Heart left ventricle (tissue), 16 donors: ENCODE measurements at regions not wholly inside any gene's neighbourhood (a gene's known extent, or its start where the extent isn't known, plus 50 kb on each side); places are given as distances from the start of the nearest gene placed in this dataset.
A peak's percentile ranks its signal among the peaks of the same experiment; 100 is the strongest.

Source experiments
- ATAC-seq, 4 donors: fragments of 200-7000 bp; cut with Tn5 transposase; one replicate each; pipeline ENCODE4 v1.9.1; 2020 to 2022; ENCODE audit warnings: moderate library complexity in 4 of 4, mild to moderate bottlenecking in 3 of 4, moderate number of reproducible peaks in 1 of 4
- DNase-seq, 5 donors: peaks; one replicate each; pipeline ENCODE4 v3.0.0-alpha.2; 2020
- H3K27ac ChIP-seq, 12 donors: fragments of 200-600 bp; sonication (generic) in 4 of 12; one replicate each; pipeline versions ENCODE4 v1.5.0 to v1.8.0; 2016 to 2022; ENCODE audit warnings: mild to moderate bottlenecking in 2 of 12
- H3K27me3 ChIP-seq, 9 donors: fragments of 200-600 bp; sonication (generic) in 2 of 9; one replicate each; pipeline versions ENCODE4 v1.5.1 to v1.8.0; 2016 to 2022; ENCODE audit warnings: mild to moderate bottlenecking in 3 of 9
- H3K36me3 ChIP-seq, 9 donors: fragments of 200-600 bp; sonication (generic) in 2 of 9; one replicate each; pipeline versions ENCODE4 v1.5.0 to v1.8.0; 2018 to 2022; ENCODE audit warnings: mild to moderate bottlenecking in 2 of 9
- H3K4me1 ChIP-seq, 12 donors: fragments of 200-600 bp; sonication (generic) in 4 of 12; one replicate each; pipeline versions ENCODE4 v1.5.0 to v1.8.0; 2016 to 2022; ENCODE audit warnings: mild to moderate bottlenecking in 3 of 12
- H3K4me3 ChIP-seq, 12 donors: fragments of 200-600 bp; sonication (generic) in 4 of 12; one replicate each; pipeline versions ENCODE4 v1.5.0 to v1.8.0; 2017 to 2022; ENCODE audit warnings: mild to moderate bottlenecking in 9 of 12, moderate library complexity in 4 of 12
- H3K9me3 ChIP-seq, 12 donors: fragments of 200-600 bp; sonication (generic) in 4 of 12; one replicate each; pipeline versions ENCODE4 v1.5.0 to v1.8.0; 2016 to 2022; ENCODE audit warnings: mild to moderate bottlenecking in 1 of 12
- CTCF ChIP-seq, 12 donors: fragments of 200-600 bp; sonication (generic) in 4 of 12; IDR thresholded peaks; one replicate each; pipeline versions ENCODE4 v1.5.0 to v1.8.0; 2018 to 2022; ENCODE audit warnings: antibody characterized with exemption in 12 of 12, mild to moderate bottlenecking in 5 of 12
- POLR2A ChIP-seq, 2 donors: fragments of 450-650 bp; IDR thresholded peaks; one replicate each; pipeline ENCODE4 v1.6.1; 2017; ENCODE audit warnings: antibody characterized with exemption in 2 of 2, mild to moderate bottlenecking in 2 of 2, moderate library complexity in 2 of 2
- WGBS, 4 donors: extraction: QIAGEN DNeasy Blood & Tissue Kit in 2 of 4; methylation state at CpG; one replicate each; pipeline versions ENCODE4 v1.1.5 to v1.1.7; 2013 to 2018; 5-methylcytosine and 5-hydroxymethylcytosine counted together
- intact Hi-C, 10 donors: fragments of 100-400 bp; cut with DNase I; formaldehyde crosslinking; loops; one replicate each; pipeline versions ENCODE4 v1.11.1 to v1.14.2; 2022
- donor health status: ischemic (EF 13 %, LVEDD 7.1; RV severe dilation, severe dysfunction).
- donor health status: healthy with polysubstance abuse.
- donor health status: DM: no; HTN: yes; CAD: no.
- donor health status: DM: no; HTN: no; CAD: no.
- donor health status: ischemic (EF 25% LVEDD 6.9; RV normal size, moderate dysfunction).
- donor health status: ischemic (EF 25% LVEDD 5.7; RV mildly dilated, moderate dysfunction).
- donor health status: healthy.
- donor health status: DM: yes; HTN: yes; CAD: no.
- donor health status: ischemic (EF 35%, LVEDD 5.7; RV mildly dilated, moderate dysfunction).
- donor health status: nonischemic (EF 11% LVEDD 7.7; RV severe dilation, severe dysfunction).
- donor health status: DM: yes; HTN: yes; CAD: no.
- donor health status: PGD.
- donor health status: ischemic (EF 29% LVEDD 5.4; RV normal size, mild dysfunction).
- donor health status: nonischemic (EF 23%, LVEDD 6.1; RV moderate dilation, normal function).

GRCh38 chr12:115375186-115375991 is 691.4 kb upstream of the TBX3 start:
- TF ChIP-seq POLR2A (IDR thresholded peaks at IDR 0.05) (no peak), CTCF (IDR thresholded peaks at IDR 0.05) (no peak)
- Histone ChIP-seq H3K36me3 (no peaks in the 10 kb centered on the region), H3K4me3 (no peak overlapping the region), H3K9me3 (no peaks in the 10 kb centered on the region), H3K27ac (peak overlapping the region in 1 of 12 donors; percentile 32), H3K4me1 (peaks cover 0 to 6% (median 0%) of the 10 kb centered on the region in 12 donors), H3K27me3 (peaks cover 0 to 8% (median 0%) of the 10 kb centered on the region in 9 donors)
- peak in 1 of 4 donors; percentile 51 for ATAC-seq
- 51 to 59% (median 56%) methylated on average over 12 of the region's 12 CpGs for WGBS, 4 donors
- intact Hi-C loops: no loop called here
- DNase-seq: no peak

GRCh38 chr12:115374480-115375185 is 690.7 kb upstream of the TBX3 start:
- H3K27ac ChIP-seq: peak overlapping the region in 1 of 12 donors; percentile 32

GRCh38 chr12:115371711-115372110 is 687.7 kb upstream of the TBX3 start:
- peaks cover 0 to 6% (median 0%) of the 10 kb centered on the region in 12 donors for H3K4me1 ChIP-seq
- H3K27ac ChIP-seq: no peak overlapping the region
- WGBS, 4 donors: 90 to 96% (median 92%) methylated on average over 4 of the region's 4 CpGs
- no peak for ATAC-seq
- no peaks in the 10 kb centered on the region for H3K36me3 ChIP-seq
- intact Hi-C loops: no loop called here
- TF ChIP-seq POLR2A (IDR thresholded peaks at IDR 0.05) (no peak), CTCF (IDR thresholded peaks at IDR 0.05) (no peak)
- DNase-seq: no peak
- no peak overlapping the region for H3K4me3 ChIP-seq
- no peaks in the 10 kb centered on the region for H3K9me3 ChIP-seq
- no peaks in the 10 kb centered on the region for H3K27me3 ChIP-seq

More at GRCh38 chr12:115374480-115375185, 690.7 kb upstream of the TBX3 start:
- TF ChIP-seq POLR2A (IDR thresholded peaks at IDR 0.05): no peak
- TF ChIP-seq CTCF (IDR thresholded peaks at IDR 0.05): no peak
- H3K9me3 ChIP-seq: no peaks in the 10 kb centered on the region
- ATAC-seq (no peak), DNase-seq (no peak)
- WGBS, 4 donors: 79 to 92% (median 86%) methylated on average over 4 of the region's 4 CpGs
- peaks cover 0 to 6% (median 0%) of the 10 kb centered on the region in 12 donors for H3K4me1 ChIP-seq
- H3K27me3 ChIP-seq: peaks cover 0 to 3% (median 0%) of the 10 kb centered on the region in 9 donors
- intact Hi-C loops: no loop called here
- no peaks in the 10 kb centered on the region for H3K36me3 ChIP-seq
- no peak overlapping the region for H3K4me3 ChIP-seq

- Histone ChIP-seq H3K27me3 (no peaks in the 10 kb centered on the region), H3K4me1 (peaks cover 0 to 3% (median 0%) of the 10 kb centered on the region in 12 donors), H3K9me3 (no peaks in the 10 kb centered on the region), H3K36me3 (no peaks in the 10 kb centered on the region), H3K27ac (no peak overlapping the region), H3K4me3 (no peak overlapping the region)
- ATAC-seq (no peak), DNase-seq (no peak)
- intact Hi-C loops: no loop called here
- TF ChIP-seq POLR2A (IDR thresholded peaks at IDR 0.05) (no peak), CTCF (IDR thresholded peaks at IDR 0.05) (no peak)
- 50 to 61% (median 54%) methylated on average over 6 of the region's 6 CpGs for WGBS, 4 donors
Measured at GRCh38 chr12:115370650-115371049, 686.7 kb upstream of the TBX3 start.
